ENCODE measurements at regions not wholly inside any gene's neighbourhood (a gene's known extent, or its start where the extent isn't known, plus 50 kb on each side); places are given as distances from the start of the nearest gene placed in this dataset.
"Not testable (repeated sequence)": the region's sequence is repeated elsewhere in the genome, so short reads cannot be mapped to it uniquely, and the experiment has no call there.

DNA sequence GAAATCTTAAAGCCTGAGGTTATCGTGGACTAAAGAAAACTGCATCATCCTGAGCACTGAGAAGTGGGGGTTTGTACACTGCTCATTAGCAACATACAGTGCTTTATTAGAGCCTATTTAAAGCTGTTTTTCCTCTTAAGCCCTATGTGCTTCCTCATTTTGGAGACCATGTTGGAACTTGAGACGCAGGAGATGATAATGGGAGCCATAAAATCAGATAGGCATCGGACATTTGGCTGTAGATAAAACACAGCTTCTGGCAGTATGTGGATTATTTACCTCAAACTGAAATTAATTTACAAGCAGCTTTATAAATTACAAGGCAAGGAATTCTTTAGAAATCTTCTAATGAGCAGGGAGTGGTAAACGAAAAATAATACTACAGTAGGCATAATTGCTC, 147.7 kb upstream of the IVNS1ABP start:
- Mint-ChIP-seq H3K36me3 (no peaks in the 10 kb centered on the region), H3K9me3 (no peaks in the 10 kb centered on the region), H3K27me3 (no peaks in the 10 kb centered on the region), H3K4me3 (no peak overlapping the region), H3K27ac (no peak overlapping the region), H3K4me1 (no peaks in the 10 kb centered on the region)

DNA sequence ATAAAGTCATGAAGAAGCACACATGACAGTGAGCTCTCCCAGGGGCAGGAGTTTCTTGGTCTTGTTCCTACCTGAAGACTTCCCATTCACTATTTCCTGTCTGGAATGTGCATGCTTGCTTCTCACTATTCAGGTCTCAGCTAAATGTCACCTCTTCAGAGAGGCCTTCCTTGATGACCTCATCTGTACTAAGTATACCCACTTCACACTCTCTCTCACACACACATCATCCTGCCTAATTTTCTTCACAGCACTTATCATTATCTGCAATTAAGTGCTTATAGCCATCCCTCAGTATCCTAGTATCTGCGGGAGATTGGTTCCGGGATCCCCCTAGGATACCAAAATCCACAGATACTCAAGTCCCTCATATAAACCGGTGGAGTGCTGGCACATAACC, 146.4 kb upstream of the IVNS1ABP start:
- H3K4me3 Mint-ChIP-seq: no peak overlapping the region
- H3K27me3 Mint-ChIP-seq: no peaks in the 10 kb centered on the region

DNA sequence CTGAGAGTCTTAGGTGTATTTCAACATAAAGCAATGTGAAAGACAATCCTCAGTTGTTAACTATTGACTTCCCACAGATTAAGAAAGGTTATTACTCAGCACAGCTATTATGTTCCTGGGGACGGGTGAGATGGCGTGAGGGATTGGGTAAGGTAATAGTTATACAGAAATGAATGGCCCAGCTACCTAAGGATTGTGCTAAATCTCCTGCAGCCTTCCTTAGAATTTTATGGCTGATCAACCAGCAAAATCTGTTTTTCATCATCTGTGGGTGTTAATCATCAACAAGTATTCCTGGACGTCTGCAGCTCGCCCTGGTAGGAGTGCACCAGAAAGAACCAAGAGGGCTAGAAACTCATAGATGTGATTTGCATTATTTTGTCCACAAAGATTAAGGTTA, 146.0 kb upstream of the IVNS1ABP start:
- Mint-ChIP-seq H3K27ac (no peak overlapping the region), H3K4me3 (no peak overlapping the region)

More for the DNA sequence above, 146.4 kb upstream of the IVNS1ABP start:
- Mint-ChIP-seq H3K4me1 (no peaks in the 10 kb centered on the region), H3K27ac (peak overlapping the region; percentile 15), H3K9me3 (no peaks in the 10 kb centered on the region), H3K36me3 (no peaks in the 10 kb centered on the region)

DNA sequence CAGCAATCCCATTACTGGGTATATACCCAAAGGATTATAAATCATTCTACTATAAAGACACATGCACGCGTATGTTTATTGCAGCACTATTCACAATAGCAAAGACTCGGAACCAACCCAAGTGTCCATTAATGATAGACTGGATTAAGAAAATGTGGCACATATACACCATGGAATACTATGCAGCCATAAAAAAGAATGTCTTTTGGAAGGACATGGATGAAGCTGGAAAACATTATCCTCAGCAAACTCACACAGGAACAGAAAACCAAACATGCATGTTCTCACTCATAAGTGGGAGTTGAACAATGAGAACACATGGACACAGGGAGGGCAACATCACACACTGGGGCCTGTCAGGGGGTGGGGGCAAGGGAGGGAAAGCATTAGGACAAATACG, 143.7 kb upstream of the IVNS1ABP start:
- not testable (repeated sequence) for H3K9me3 Mint-ChIP-seq, H3K27ac Mint-ChIP-seq, H3K36me3 Mint-ChIP-seq, H3K4me3 Mint-ChIP-seq, H3K27me3 Mint-ChIP-seq, H3K4me1 Mint-ChIP-seq

More for the DNA sequence above, 146.0 kb upstream of the IVNS1ABP start:
- H3K27me3 Mint-ChIP-seq: no peaks in the 10 kb centered on the region
- H3K9me3 Mint-ChIP-seq: no peaks in the 10 kb centered on the region
- H3K36me3 Mint-ChIP-seq: no peaks in the 10 kb centered on the region
- no peaks in the 10 kb centered on the region for H3K4me1 Mint-ChIP-seq

DNA sequence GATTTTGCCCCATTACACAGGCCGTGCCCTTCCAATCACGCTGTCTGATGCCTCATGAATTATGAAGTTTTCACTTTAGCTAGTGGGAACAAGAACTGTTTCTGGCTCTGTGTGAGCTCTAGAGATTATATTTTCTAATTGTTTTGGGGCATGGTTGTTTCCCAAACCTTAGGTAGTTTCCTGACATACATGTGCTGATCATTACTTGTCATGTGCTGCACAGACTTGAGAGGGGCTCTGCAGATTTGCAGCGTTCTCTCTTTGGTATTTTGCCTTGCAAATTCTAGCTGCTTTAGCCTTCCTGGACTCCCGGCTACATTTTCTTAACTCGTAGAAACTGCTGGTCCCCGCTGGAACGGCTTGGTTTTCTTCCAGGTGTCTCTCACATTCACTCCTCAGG, 142.1 kb upstream of the IVNS1ABP start:
- no peaks in the 10 kb centered on the region for H3K9me3 Mint-ChIP-seq
- H3K4me1 Mint-ChIP-seq: no peaks in the 10 kb centered on the region
- no peak overlapping the region for H3K27ac Mint-ChIP-seq
- no peaks in the 10 kb centered on the region for H3K27me3 Mint-ChIP-seq
- no peaks in the 10 kb centered on the region for H3K36me3 Mint-ChIP-seq
- no peak overlapping the region for H3K4me3 Mint-ChIP-seq

DNA sequence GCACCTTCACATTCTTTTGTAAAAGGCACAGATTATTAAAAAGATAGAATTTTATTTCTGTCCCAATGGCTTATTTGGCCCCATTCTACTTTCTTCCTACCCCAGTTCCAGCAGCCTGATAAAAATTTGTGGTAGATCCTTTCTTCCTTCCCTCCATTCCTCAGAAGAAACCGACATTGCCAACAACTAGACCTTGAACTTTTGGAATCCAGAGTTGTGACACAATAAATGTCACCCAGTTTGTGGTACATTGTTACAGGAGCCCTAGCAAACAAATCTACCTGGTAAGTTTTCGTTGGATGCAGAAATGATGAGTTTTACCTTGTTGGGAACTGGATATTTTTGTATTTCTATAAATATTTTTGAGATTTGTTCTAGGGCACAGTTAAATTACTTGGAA, 141.6 kb upstream of the IVNS1ABP start:
- Mint-ChIP-seq H3K27me3 (no peaks in the 10 kb centered on the region), H3K27ac (no peak overlapping the region), H3K36me3 (no peaks in the 10 kb centered on the region), H3K4me1 (no peaks in the 10 kb centered on the region), H3K4me3 (no peak overlapping the region), H3K9me3 (no peaks in the 10 kb centered on the region)

DNA sequence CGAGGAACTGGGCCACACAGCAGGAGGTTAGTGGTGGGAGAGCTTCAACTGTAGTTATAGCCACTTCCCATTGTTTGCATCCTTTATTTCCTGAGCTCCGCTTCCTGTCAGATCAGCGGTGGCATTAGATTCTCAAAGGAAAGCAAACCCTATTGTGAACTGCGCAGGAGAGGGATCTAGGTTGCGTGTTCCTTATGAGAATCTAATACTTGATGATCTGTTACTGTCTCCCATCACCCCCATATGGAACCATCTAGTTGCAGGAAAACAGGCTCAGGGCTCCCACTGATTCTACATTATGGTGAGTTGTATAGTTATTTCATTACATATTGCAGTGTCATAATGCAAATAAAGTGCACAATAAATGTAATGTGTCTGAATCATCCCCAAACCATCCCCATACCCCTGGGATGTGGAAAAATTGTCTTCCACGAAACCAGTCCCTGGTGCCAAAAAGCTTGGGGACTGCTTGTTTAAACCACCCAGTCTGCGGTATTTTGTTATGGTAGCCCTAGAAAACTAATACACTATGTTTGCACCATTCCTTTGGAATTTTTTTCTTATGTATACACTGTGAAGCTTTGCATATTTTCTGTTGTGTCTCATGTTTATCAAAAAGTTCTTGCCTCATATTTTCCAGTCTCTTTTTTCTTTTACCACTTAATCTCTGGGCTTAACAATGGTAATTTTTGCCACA, 136.6 kb upstream of the IVNS1ABP start:
- Mint-ChIP-seq H3K27me3 (no peaks in the 10 kb centered on the region), H3K27ac (no peak overlapping the region), H3K9me3 (no peaks in the 10 kb centered on the region), H3K4me1 (no peaks in the 10 kb centered on the region), H3K4me3 (no peak overlapping the region), H3K36me3 (peaks cover 2% of the 10 kb centered on the region)

DNA sequence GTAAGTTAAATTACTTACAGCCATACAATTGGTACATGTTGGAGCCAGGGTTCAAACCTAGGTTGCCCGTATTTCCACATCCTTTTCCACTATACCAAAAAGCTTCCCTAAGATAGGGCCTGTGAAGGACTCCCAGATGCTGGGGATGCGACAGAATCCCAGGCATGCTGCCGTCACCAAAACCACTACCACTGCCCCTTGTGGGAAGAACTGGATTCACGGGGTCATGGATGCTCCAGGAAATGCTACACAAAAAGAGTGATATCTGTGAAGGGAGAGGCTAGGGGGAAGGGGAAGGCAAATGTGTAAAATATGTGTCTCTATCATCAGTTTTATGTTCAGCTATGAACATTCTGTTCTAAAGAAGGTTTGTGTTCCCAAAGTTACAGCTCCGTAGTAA, 133.9 kb upstream of the IVNS1ABP start:
- Mint-ChIP-seq H3K36me3 (peaks cover 2% of the 10 kb centered on the region), H3K27ac (no peak overlapping the region), H3K9me3 (no peaks in the 10 kb centered on the region), H3K4me1 (no peaks in the 10 kb centered on the region), H3K27me3 (no peaks in the 10 kb centered on the region), H3K4me3 (no peak overlapping the region)

DNA sequence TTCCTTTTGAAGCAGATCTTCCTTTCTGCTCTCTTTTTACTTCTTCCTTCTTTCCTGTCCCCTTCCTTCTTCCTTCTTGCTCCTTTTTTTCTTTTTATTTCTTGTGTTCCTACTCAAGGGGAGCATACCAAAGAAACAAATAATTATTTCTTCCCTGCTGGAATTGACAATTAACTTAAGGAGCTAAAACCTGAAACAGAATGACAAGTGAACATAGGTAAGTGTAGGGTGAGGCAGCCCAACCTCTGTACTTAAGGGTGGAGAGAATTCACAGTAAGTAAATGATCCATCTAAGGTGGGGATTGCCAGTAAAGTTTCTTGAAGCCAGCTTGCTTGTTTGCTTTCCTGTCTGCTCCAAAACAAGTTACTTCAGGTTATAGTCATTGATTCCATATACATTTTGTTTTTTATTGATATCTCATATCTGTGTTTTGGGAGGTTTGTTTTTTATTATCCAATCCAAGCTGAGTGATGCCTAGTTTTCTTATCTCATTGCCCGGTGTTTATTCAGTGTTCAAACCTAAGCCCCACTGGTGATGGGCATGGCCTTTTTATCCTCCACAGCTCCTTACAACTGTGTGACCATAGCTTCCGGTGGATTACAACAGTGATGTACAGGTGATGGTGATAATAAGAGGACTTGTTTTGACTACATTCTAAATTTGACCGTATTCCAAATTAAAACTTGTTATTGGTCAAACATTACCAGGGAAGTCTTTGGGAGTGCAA, 133.2 kb upstream of the IVNS1ABP start:
- Mint-ChIP-seq H3K27ac (no peak overlapping the region), H3K27me3 (no peaks in the 10 kb centered on the region), H3K9me3 (no peaks in the 10 kb centered on the region), H3K4me1 (no peaks in the 10 kb centered on the region), H3K4me3 (no peak overlapping the region), H3K36me3 (peaks cover 2% of the 10 kb centered on the region)

DNA sequence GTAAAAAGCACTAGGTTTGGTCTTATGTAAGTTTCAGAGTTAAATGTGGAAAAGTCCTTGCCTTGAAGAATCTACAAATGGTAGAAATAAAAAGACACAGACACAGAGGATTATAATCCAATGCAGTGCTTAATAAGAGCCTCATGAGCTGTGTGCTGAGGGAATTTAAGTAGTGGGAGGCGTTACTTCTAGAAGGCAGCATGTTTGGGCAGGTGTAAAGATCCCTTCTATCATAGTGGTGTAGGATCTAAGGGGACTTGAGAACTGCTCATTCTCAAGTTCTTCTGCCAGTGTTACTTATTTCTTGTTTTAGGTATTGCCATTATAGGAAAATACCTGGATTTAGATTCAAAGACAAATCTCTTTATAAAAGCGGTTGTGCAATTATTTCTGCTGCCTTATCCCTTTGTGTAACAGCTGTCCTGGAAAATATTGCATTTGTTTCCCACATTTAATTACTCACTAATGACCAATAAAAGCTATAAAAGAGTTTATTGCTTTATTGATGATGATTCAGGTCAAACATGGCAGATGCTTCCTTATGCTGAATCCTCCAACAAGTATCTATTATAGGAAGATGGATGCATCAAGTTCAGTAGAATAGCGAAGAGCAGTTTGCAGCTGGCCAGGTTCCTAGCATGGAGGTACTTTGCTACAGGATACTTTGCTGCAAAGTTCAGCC, 132.5 kb upstream of the IVNS1ABP start:
- Mint-ChIP-seq H3K36me3 (peaks cover 2% of the 10 kb centered on the region), H3K4me1 (no peaks in the 10 kb centered on the region), H3K9me3 (no peaks in the 10 kb centered on the region), H3K27me3 (no peaks in the 10 kb centered on the region), H3K27ac (no peak overlapping the region), H3K4me3 (no peak overlapping the region)

DNA sequence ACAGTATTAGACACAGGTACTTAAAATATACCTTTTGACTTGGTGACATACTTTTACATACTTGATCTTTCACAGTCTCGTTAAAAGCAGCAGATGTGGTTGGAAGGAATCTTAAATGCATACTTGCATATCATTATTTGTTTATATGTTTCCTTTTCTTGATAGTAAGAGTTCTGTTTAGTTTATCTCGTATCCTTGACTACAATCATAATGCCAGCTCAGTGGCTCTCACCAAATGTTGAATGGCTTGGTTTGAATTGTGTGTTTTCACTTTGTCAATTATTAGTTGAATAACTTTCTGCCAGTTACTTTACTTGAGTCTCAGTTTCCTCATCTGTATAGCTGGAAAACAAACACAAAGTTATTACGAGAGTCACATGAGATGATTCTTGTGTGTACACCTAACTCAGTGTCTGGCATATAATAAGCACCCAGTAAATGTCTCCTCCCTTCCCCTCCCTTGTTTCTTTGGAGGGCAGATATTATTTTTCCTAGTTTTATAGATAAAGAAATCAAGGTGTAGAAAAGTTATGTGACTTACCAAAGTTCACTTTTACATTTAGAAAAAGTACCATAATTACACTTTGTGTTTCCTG, 131.6 kb upstream of the IVNS1ABP start:
- H3K9me3 Mint-ChIP-seq: no peaks in the 10 kb centered on the region

DNA sequence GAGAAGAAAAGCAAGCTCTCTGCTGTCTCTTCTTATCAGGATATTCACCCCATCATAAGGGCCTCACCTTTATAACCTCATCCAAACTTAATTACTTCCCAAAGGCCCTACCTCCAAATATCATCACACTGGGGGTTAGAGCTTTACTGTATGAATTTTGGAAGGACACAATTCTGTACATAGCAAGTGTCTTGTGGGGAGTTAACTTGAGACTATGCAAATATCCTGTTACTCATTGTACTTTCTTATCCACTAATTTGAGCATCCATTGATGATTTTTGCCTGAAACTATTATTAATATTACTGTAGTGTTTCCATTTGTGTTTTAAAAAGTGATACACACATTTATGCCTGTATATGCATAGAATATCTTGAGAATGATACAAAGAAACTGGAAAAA, 129.1 kb upstream of the IVNS1ABP start:
- no peaks in the 10 kb centered on the region for H3K27me3 Mint-ChIP-seq
- H3K27ac Mint-ChIP-seq: no peak overlapping the region
- H3K9me3 Mint-ChIP-seq: no peaks in the 10 kb centered on the region
- H3K4me1 Mint-ChIP-seq: no peaks in the 10 kb centered on the region
- H3K36me3 Mint-ChIP-seq: peaks cover 2% of the 10 kb centered on the region
- no peak overlapping the region for H3K4me3 Mint-ChIP-seq

More for the DNA sequence above, 131.6 kb upstream of the IVNS1ABP start:
- H3K27ac Mint-ChIP-seq: no peak overlapping the region
- H3K27me3 Mint-ChIP-seq: no peaks in the 10 kb centered on the region
- peaks cover 2% of the 10 kb centered on the region for H3K36me3 Mint-ChIP-seq
- no peaks in the 10 kb centered on the region for H3K4me1 Mint-ChIP-seq
- no peak overlapping the region for H3K4me3 Mint-ChIP-seq

DNA sequence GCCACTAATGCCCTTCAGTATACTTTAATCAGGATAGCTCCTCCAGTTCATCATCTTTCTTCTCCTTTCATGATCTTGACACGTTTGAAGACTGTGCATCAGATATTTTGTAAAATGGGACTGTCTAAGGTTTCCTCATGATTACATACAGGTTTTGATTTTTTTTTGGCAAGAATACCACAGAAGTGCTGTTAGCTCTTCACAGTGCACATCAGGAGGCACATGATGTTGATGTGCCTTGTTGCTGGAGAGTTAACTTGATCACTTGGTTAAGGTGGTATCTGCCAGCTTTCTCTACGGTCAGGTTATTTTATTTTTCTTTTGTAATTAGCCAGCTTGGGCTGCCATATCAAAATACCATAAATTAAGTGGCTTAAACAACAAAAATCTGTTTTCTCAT, 128.6 kb upstream of the IVNS1ABP start:
- Mint-ChIP-seq H3K36me3 (peaks cover 2% of the 10 kb centered on the region), H3K27ac (no peak overlapping the region), H3K9me3 (no peaks in the 10 kb centered on the region), H3K4me3 (no peak overlapping the region), H3K27me3 (no peaks in the 10 kb centered on the region), H3K4me1 (peaks cover 3% of the 10 kb centered on the region)

DNA sequence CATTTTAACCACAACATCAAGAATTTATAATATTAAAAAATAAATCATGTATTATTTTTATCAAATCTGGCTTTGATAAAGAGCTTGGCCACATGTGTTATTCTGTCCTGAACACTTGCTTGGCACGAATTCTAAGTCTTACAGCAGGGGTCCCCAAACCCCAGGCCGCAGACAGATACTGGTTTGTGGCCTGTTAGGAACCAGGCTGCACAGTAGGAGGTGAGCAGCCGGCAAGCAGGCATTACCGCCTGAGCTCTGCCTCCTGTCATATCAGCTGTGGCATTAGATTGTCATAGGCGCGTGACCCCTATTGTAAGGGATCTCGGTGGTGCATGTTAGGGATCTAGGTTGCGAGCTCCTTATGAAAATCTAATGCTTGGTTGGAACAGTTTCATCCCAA, 127.6 kb upstream of the IVNS1ABP start:
- Mint-ChIP-seq H3K9me3 (no peaks in the 10 kb centered on the region), H3K4me1 (peaks cover 3% of the 10 kb centered on the region), H3K27me3 (no peaks in the 10 kb centered on the region), H3K4me3 (no peak overlapping the region), H3K36me3 (peaks cover under 1% of the 10 kb centered on the region), H3K27ac (no peak overlapping the region)

DNA sequence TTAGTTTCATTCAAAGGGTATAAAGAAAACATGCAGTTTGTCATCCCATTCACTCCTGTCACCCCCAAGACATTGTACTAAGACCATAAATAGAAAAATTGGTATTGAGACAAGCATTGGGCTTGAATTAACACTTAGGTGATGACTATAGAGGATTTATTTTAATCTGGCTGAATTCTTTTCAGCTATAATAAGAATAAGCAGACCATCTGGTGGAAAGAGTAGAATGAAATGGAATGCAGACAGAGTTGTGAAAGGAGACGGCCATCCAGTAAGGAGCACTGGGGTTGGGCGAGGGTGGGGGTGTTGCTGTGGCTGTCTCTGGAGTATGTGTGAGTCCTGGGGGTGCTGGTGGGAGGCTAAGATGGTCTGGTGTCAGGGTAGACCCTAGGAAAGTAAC, 125.0 kb upstream of the IVNS1ABP start:
- Mint-ChIP-seq H3K4me1 (peaks cover 3% of the 10 kb centered on the region), H3K4me3 (no peak overlapping the region), H3K9me3 (no peaks in the 10 kb centered on the region), H3K27ac (no peak overlapping the region), H3K36me3 (no peaks in the 10 kb centered on the region), H3K27me3 (no peaks in the 10 kb centered on the region)

DNA sequence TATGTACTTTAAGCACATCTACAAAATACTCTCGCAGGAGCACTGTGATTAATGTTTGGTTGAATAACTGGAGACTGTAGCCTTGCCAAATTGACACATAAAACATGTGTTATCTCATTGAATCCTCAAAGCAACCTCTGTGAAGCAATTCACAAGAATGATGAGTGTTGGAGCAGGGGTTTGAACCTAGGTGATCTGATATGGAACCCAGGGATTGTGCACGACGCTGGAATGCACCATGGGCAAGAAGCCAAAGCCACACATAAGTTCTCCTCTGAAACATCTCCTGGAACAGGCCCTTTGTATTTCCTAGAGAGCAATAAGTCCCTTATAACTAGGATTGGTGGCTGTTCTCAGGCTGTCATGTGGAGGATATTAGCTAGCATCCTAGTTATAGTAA, 124.6 kb upstream of the IVNS1ABP start:
- Mint-ChIP-seq H3K4me1 (peaks cover 3% of the 10 kb centered on the region), H3K4me3 (no peak overlapping the region), H3K36me3 (no peaks in the 10 kb centered on the region), H3K27ac (no peak overlapping the region), H3K27me3 (no peaks in the 10 kb centered on the region), H3K9me3 (no peaks in the 10 kb centered on the region)

Data from activated naive CD4-positive, alpha-beta T cell treated with anti-CD3 and anti-CD28 coated beads, Interleukin-2, amount 50 U/mL, for 24 hours (primary cell).